Nephron progenitor cell (in vitro differentiated cells): ENCODE measurements at regions not wholly inside any gene's neighbourhood (a gene's known extent, or its start where the extent isn't known, plus 50 kb on each side); places are given as distances from the start of the nearest gene placed in this dataset.

Experiments
- DNase-seq: peaks from one replicate; pipeline ENCODE4 v3.0.0; 2021
- H3K27ac Mint-ChIP-seq: 2 replicates; pipeline ENCODE4 v1.8.0; 2021; ENCODE audit warnings: mild to moderate bottlenecking, moderate library complexity, mixed read lengths
- H3K27me3 Mint-ChIP-seq: 2 replicates; pipeline ENCODE4 v1.8.0; 2021; ENCODE audit warnings: mild to moderate bottlenecking, low read depth, mixed read lengths; ENCODE audit not compliant: poor library complexity
- H3K36me3 Mint-ChIP-seq: 2 replicates; pipeline ENCODE4 v1.8.0; 2021; ENCODE audit warnings: low read depth, mixed read lengths
- H3K4me1 Mint-ChIP-seq: 2 replicates; pipeline ENCODE4 v1.8.0; 2021; ENCODE audit warnings: mixed read lengths
- H3K4me3 Mint-ChIP-seq: 2 replicates; pipeline ENCODE4 v1.8.0; 2021; ENCODE audit warnings: mild to moderate bottlenecking, moderate library complexity, mixed read lengths
- H3K9me3 Mint-ChIP-seq: 2 replicates; pipeline ENCODE4 v1.8.0; 2021; ENCODE audit warnings: mild to moderate bottlenecking, moderate library complexity, mixed read lengths
- TF ChIP-seq, protein P1 (sequence below): fragments of 200-600 bp; sonication (generic); IDR thresholded peaks from 2 replicates; pipeline ENCODE4 v1.5.0; 2021; ENCODE audit warnings: antibody characterized with exemption

DNA sequence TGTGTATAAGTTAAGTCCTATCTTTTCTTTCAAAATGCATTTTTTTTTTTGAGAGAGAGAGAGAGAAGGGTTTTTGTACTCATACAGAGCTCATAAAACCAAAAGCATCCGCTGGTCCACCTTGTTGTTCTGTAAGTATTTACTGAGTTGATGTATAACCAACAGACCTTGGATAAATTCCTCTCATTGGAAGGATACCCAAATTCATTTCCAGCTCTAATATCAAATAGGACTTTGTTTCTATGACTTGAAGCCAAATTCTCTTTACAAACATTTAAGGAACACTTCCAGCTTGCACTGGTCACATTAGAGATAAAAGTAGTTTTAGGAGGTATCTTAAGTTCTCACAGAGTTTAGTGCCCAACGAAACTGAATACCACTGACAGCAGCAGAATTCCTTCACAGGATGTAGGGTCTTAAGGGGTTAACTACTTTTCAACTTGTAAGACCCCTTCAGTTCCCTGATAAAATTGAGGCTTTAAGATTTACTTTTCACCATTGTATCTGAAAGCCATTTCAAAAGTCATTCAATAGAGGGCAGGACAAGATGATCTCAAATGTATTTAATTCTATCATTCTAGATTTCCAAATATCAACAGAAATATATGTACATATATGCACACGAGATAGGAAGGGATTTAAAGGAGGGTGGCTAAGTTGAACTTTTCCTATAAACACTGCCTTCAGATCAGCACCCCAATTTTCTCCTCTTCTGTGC is 1398.5 kb upstream of the CELF4 start:
- H3K4me1 Mint-ChIP-seq: peaks cover 7% of the 10 kb centered on the region
- H3K27me3 Mint-ChIP-seq: no peaks in the 10 kb centered on the region
- TF ChIP-seq, protein P1, sequence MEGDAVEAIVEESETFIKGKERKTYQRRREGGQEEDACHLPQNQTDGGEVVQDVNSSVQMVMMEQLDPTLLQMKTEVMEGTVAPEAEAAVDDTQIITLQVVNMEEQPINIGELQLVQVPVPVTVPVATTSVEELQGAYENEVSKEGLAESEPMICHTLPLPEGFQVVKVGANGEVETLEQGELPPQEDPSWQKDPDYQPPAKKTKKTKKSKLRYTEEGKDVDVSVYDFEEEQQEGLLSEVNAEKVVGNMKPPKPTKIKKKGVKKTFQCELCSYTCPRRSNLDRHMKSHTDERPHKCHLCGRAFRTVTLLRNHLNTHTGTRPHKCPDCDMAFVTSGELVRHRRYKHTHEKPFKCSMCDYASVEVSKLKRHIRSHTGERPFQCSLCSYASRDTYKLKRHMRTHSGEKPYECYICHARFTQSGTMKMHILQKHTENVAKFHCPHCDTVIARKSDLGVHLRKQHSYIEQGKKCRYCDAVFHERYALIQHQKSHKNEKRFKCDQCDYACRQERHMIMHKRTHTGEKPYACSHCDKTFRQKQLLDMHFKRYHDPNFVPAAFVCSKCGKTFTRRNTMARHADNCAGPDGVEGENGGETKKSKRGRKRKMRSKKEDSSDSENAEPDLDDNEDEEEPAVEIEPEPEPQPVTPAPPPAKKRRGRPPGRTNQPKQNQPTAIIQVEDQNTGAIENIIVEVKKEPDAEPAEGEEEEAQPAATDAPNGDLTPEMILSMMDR: no peak
- no peak overlapping the region for H3K4me3 Mint-ChIP-seq
- no peak for DNase-seq
- no peaks in the 10 kb centered on the region for H3K9me3 Mint-ChIP-seq
- no peaks in the 10 kb centered on the region for H3K36me3 Mint-ChIP-seq
- H3K27ac Mint-ChIP-seq: no peak overlapping the region

DNA sequence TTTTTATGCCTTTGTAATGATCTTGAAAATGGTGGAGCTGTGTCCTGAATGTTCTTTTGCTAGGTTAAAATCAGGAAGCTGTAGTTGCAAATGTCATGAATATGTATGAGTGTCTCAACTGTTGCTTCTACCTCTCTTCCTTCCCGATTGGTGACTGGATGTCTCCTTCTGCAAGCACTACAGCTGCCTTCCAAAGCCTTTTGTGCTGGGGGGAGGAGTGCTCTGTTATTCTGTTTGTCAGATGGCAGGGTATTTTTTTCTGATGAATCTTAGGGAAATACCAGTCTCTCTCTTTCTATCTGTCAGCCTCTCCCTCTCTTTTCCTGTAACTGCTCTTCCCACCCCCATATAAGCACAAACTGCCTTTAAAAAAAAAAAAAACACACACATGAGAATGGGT is 1396.3 kb upstream of the CELF4 start:
- no peaks in the 10 kb centered on the region for H3K27me3 Mint-ChIP-seq
- H3K27ac Mint-ChIP-seq: no peak overlapping the region
- H3K36me3 Mint-ChIP-seq: no peaks in the 10 kb centered on the region

DNA sequence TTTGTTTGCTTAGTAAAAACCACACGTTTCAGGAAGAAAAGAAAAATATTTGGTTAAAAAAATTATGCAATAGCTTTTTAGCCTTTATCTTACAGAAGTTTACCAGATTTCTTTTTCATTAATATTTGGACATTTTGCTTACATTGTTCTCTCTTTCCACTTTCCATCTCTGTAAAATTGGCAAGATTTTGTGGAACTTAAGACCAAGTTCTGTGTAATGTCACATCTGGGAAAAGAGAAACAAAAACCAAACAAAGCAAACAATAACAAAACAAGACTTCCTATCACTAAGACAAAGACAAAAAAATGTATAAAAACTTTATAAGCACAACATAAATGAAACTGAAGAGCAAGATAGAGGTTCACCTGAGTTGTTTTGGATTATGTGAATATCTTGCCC is 1392.1 kb upstream of the CELF4 start:
- Mint-ChIP-seq H3K36me3 (no peaks in the 10 kb centered on the region), H3K27ac (no peak overlapping the region), H3K9me3 (no peaks in the 10 kb centered on the region), H3K4me1 (peaks cover 7% of the 10 kb centered on the region), H3K4me3 (no peak overlapping the region), H3K27me3 (no peaks in the 10 kb centered on the region)
- DNase-seq: no peak
- TF ChIP-seq, protein P1: no peak

More for the DNA sequence above, 1396.3 kb upstream of the CELF4 start:
- Mint-ChIP-seq H3K9me3 (no peaks in the 10 kb centered on the region), H3K4me1 (peaks cover 7% of the 10 kb centered on the region), H3K4me3 (no peak overlapping the region)
- TF ChIP-seq, protein P1: no peak
- DNase-seq: no peak

DNA sequence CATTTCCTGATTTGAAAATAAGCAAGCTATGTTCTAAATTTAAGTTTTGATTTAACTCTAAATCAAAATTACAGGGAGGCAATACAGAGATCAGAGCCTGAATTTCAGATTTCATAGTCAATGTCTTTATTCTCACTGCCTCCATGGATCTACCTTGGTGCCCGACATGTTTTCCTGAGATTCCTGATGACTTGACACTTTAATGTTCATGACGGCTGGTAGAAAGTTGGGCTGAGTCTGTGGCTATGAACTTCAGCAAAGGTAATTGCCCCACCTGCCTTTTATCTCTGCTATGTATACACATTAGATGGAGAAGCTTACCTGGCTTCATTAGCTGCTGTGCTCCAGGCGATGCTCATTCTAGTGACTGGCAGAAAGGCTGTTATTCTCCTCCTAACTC is 1390.5 kb upstream of the CELF4 start:
- H3K9me3 Mint-ChIP-seq: no peaks in the 10 kb centered on the region
- H3K27me3 Mint-ChIP-seq: no peaks in the 10 kb centered on the region

DNA sequence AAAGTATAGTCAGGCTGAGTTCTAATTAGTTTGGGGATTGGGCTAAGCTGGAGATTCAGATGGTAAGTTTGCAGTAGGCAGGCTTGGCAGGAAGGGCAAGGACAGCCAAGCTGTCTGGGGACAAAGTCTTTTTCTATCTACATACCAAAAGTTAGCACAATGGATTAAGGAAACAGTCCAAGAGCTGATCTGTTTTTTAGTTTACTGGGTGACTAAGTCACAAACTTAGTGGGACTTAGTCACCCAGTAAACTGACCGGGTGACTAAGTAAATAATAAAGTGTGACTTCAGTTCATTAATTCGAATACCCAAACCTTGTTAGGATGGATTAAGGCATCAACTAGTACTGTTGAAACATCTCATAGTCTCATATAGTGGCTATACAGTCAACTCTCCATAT is 1386.0 kb upstream of the CELF4 start:
- no peak for DNase-seq
- peaks cover 3% of the 10 kb centered on the region for H3K9me3 Mint-ChIP-seq
- no peaks in the 10 kb centered on the region for H3K27me3 Mint-ChIP-seq
- TF ChIP-seq, protein P1: no peak
- H3K4me3 Mint-ChIP-seq: no peak overlapping the region
- no peaks in the 10 kb centered on the region for H3K4me1 Mint-ChIP-seq
- H3K36me3 Mint-ChIP-seq: no peaks in the 10 kb centered on the region
- no peak overlapping the region for H3K27ac Mint-ChIP-seq

More for the DNA sequence above, 1390.5 kb upstream of the CELF4 start:
- TF ChIP-seq, protein P1: no peak
- no peak for DNase-seq
- Mint-ChIP-seq H3K4me3 (no peak overlapping the region), H3K36me3 (no peaks in the 10 kb centered on the region), H3K4me1 (no peaks in the 10 kb centered on the region), H3K27ac (no peak overlapping the region)

DNA sequence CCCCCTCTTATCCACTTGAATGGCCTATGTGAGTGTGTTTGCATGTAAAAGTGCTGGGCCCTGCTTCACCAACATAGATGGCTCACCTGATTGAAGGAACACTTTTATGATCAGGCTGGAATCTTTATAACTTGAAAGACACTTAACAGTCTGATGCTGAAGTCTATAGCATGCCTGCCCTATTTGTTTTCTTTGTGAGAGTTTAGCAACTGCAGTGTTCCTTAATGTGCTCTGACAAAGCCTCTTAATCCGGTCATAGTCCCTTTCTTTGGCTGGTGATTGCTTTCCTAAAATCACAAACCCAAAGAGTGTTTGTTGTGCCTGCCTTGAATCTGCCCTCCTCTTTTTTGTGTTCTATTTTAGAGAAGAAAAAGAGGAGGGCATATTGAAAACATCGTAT is 1382.8 kb upstream of the CELF4 start:
- Mint-ChIP-seq H3K4me1 (no peaks in the 10 kb centered on the region), H3K27ac (no peak overlapping the region), H3K4me3 (no peak overlapping the region), H3K27me3 (no peaks in the 10 kb centered on the region), H3K9me3 (peaks cover 28% of the 10 kb centered on the region), H3K36me3 (peaks cover 11% of the 10 kb centered on the region)
- no peak for DNase-seq
- TF ChIP-seq, protein P1: no peak
